CD4-positive, alpha-beta T cell treated with Interleukin-2 at 100 ng/mL for 4 hours (primary cell): ENCODE measurements at regions not wholly inside any gene's neighbourhood (a gene's known extent, or its start where the extent isn't known, plus 50 kb on each side); places are given as distances from the start of the nearest gene placed in this dataset.

Experiments used
- DNase-seq: peaks from one replicate; pipeline ENCODE4 v3.0.0-alpha.2; 2020; ENCODE audit warnings: low spot score

DNA sequence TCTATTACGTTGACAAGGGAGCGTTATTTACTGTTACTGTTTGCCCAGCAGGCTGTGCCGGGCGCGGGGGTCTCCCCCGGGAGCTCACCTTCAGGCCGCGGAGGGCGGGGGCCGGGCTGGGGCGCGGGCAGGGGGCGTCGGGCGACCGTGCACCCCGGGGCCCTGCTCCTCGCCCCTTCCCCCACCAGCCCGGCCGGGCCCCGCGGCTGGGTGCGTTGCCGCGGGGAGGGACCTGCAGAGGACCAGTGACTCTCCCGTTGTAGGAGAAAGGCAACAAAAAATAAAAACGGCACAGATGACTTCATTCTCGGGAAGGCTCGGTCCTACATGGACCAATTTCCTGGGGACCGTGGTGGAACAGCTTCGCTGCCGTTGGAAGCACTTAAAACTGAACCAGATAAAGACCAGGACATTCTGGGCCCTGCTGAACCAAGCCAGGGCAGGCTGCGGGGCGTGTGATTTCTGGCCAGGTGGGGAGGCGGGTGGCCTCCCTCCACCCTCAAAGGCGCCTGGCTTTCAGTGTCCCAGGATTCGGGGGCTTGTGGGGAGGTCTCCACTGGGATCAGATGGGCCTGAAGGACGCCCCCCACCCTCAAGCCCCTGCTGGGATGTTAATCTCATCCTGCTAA lies 57.4 kb downstream of the IGLL1 start:
- no peak for DNase-seq

DNA sequence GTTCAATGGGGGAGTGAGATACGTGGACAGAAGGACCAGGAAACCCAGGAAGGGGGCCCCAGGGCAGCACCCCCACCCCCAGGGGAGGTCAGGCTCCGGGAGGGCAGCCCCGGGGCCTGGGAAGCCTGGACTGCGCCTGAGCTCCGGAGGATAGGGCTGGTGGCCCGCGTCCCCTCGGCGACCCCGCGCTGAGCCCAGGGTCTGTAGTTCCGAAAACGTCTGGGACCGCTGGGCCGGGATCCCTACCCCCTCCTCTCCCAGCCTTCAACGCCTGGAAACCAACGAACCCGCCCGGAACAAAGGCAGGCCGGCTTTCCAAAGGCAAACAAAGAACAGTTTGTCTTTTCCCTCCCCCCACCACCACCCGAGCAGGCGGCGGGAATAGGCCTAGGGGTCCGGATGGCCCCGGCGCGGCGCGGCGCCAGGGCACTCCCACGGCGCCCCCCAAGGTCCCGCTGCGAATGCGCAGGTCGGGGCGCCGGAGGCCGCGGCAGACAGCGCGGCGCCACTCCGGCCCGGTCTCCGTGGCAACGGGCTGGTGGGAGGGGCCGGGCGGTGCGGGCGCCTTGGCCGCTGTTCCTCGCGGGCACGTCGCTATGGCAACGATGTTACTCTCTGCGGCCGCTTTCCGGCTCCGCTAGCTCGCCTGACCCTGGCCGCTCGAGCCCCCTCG lies 58.5 kb downstream of the IGLL1 start:
- peak; percentile 70 for DNase-seq

DNA sequence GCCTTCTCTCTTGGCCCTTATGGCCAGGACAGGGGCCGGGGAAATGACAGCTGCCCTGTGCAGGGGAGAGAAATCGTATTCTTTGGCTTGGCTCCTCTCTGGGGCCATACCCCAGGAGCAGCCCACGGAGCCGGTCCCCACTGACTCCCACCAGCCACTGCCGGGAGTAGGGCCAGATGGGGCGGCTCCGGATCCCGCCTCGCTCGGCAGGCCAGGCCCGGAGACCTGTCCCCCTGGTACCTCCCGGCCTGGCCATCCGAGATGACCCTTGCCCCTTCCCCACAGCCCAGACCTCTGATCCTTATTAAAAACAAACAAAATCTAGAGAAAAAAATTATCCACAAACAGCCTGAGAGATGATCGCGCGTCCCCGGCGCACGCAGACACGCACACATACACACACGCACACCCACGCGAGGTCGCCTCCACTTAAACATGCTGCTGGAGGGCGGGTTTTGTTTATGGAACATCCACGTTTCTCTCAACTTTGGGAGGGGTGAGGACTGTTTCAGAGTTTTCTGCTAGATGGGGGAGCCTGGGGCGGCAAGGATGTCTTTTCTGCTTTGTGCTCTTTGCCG lies 59.1 kb downstream of the IGLL1 start:
- DNase-seq: no peak

DNA sequence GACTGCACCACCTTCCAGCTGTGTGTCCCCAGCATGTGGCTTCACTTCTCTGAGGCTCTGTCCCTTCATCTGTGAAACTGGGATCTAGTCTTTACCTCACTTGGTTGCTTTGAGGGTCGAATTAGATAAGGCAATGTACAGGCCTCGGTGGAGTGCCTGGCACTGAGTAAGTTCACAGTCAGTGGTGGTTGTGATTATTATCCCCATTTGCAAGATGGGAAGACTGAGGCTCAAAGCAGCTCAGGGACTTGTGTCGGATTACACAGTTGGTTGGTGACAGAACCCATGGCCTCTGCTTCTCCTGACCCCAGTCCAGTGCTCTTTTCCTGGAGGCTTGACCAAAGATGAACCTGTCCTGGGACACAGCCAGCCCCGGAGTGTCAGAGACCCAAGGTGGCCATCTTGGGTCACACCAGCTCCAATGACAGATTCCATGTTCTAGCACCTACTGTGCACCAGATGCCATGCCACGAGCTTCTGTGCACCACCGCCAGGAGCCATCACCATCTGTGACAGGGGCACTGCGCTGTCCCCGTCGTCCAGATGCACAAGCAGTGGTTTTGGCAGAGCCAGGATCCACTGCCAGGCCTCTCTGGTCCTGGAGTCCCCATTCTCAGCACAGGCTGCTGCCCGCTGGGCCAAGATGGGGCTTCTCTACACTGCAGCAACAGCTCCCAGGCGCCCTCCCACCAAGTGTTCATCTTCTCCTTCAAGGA lies 60.5 kb downstream of the IGLL1 start:
- DNase-seq: no peak

DNA sequence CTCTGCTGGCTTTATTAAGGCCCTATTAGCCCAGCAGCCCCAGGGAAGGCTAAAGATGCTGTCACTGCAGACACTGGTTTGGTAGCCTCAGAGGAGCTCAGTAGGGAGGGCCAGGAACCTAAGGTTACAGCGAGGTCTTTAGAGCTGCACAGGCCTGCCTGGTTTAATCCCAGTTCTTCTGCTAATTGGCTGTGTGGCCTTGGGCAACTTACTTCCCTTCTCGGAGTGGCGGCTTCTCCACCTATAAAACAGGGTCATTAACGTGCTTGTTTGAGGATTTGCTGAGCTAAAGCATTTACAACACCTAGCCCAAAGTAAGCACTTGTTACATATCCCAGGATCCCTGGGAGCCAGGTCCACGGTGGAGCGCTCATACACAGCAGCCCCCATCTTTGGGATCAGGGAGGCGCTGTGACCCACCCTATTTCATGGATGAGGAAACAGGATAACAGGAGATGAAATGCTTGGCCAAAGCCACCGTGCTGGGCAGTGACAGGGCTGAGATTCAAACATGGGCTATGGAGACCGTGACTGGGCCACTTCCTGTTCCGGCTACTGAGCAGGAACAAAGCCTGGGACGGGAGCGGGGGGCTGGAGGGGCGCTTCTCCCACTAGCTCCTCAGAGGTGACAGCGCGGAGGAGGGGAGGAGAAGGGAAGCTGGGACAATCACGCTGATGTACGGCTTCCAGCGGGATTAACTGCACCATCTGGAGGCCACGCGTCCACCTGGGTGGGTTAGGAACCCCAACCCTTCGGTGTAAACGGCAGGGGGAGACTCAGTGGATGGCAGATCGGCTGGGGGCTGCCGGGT lies 61.5 kb downstream of the IGLL1 start:
- no peak for DNase-seq

DNA sequence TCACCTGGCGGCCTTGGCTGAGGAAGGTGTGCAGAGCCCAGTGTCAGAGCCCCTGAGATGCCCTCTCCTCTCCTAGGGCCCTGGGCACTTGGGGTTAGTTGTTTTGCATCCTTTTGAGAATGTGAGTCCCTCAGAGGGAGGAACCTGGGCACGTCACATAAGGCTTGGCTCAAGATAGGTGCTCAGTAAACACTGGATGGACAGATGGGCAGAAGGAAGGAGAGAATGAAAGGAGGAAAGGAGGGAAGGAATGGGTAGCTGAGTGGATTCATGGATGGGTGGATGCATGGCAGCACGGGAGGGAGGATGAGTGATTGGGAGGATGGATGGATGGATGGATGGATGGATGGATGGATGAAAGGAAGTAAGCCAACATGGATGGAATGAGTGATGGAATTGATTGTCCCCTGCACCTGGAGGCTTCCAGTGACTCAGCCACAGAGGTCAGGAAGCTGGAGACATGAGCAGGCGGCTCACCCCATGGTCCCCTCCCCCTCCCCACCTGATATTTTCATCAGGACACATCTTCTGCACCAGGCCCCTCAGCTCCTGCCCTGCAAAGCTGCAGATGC lies 62.2 kb downstream of the IGLL1 start:
- no peak for DNase-seq

DNA sequence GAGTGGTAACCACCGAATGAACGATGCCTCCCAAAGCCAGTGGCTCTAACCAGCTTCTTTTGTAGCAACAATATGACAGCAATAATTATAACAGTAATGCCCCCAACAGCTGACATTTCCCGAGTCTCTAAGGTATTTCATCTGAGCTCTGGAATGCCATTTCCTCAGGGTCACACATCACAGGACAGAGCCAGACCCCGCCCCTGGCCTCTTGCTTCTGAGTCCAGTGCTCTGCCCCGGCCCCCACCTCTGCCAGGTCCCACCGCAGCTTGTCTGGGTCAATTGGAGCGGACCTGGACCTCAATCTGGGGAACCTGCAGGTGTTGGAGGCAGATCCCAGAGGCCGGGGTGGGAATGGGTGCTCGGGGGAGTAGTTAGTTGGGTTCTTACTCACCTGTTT lies 63.8 kb downstream of the IGLL1 start:
- DNase-seq: no peak

DNA sequence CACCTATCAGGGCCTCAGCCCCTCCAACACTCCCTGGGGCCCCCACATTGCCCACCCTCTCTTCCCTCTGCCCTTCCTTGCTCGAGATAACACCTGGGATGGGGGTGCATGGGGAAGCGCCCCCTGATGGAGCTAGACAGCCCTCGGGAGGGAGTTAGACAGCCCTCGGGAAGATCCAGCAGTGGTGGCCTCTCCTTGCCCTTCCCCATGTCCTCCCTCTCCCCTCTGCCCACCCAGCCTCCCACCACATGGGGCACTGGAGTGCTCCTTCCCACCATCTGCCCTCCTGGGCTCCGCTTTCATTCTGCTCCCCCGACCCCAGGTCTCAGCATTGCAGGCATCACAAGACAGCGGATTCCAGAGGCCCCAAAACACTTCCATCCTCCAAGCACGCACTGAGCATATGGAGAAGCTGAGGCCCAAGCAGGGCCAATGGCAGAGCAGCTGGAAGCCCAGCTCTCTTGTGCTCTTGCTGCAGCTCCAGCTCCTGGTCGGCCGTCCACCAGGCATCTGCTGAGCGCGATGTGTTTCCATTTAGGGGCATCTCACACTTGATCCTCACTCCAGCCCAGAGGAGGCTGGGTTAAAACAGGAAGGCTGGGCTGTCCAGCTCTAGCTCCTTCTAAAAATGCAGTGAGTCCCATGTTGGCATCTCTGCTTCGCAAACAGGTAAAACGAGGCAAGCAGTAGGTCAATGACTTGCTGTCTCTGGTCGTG lies 65.6 kb downstream of the IGLL1 start:
- DNase-seq: no peak

DNA sequence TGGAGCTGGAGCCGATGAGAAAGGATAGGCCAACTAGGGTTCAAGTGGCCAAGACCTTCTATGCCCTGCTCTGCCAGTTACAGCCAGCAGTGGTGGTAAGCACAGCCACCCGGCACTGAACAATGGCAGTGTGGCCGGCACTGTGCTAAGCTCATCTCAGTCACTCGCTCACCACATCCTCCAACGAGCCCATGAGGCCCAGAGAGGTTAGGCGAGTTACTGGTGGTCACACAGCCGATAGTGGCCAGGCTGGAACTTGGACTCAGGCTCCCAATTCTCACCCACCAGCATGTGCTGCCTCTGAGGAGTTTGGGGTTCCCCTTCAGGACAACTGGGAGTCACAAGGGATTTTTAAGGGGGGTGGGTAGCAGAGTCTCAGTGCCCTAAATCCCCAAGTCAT lies 66.4 kb downstream of the IGLL1 start:
- no peak for DNase-seq

DNA sequence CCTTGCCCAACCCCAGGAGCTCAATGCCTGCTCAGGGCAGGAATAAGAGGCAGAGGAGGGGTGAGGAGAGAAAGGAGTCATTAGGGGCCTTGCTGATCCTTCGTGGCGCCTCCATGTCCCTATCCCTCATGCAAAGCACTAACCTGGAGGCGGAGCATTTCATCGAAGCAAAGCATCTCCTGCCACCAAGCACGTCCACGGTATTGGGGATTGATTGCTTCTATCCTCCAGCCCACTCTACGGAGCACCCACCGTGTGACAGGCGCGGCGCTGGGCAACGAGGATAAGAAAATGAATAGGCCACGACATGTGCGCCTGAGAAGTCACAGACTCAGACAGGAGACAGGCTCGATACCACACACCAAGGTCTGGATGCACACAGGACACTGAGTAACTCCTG lies 67.0 kb downstream of the IGLL1 start:
- DNase-seq: no peak

DNA sequence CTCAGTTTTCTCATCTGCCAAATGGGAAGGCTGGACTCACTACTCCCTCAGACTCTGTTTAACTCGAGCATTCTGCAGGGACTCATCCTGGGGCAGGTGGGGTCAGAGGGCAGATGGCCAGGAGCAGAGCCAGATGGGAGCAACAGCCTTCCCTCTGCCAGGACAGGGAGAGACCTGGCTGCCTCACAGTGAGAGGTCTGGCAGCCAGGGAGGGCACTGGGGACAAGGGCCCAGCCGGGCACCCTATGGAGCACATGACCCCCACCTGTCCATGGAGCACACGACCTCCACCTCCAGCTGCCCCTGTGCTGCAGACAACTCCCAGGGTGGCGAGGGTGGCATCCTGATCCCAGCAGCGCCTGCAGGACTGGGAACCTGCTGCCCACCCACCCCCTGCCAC lies 67.4 kb downstream of the IGLL1 start:
- no peak for DNase-seq

DNA sequence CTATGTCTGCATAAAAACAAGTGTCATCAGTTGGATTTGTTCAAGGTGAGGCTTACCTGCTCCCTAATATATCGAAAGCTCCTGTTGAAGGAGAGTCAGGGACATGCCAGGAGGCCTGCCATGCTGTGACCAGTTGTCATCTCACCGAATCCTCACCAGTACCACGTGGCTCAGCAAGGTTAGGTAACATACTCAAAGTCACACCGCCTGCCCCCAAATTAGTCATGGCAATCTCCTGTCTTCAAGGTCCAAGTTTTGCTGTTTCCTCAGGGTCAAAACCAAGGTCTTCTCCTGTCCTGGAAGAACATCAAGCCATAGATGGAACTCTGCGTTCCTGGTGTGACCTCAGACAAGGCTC lies 67.8 kb downstream of the IGLL1 start:
- no peak for DNase-seq

DNA sequence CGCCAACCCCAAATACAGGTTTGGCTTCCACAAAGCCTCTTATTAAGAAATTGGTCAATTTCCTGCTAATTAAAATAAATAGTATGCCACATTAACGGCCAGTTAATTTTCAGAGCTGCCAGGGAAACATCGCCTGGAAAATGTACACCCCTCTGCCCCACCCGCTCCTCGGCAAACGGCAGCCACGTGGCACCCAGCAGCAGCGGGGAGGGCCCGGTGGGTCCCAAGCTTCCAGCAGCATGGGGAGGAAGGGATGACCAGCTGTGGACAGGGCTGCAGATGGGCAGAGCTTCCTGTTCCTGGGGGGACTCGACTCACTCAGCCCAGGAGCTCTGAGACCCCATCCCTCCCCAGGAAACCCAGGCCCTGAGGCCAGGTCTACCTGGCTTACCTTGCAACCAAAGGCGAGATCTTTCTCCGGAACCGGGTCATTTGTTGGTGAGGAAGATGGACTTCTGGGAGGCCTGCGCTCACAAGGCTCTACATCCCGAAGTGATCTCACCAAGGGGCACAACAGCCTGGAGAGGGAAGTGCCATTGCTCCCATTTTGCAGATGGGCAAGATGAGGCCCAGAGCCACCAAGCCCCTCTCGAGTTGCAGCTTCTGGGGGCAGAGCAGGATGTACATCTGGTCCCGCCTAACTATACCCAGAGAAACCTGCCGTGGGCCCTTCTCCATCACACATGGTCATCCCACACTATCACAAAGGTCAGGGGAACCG lies 68.3 kb downstream of the IGLL1 start:
- no peak for DNase-seq

DNA sequence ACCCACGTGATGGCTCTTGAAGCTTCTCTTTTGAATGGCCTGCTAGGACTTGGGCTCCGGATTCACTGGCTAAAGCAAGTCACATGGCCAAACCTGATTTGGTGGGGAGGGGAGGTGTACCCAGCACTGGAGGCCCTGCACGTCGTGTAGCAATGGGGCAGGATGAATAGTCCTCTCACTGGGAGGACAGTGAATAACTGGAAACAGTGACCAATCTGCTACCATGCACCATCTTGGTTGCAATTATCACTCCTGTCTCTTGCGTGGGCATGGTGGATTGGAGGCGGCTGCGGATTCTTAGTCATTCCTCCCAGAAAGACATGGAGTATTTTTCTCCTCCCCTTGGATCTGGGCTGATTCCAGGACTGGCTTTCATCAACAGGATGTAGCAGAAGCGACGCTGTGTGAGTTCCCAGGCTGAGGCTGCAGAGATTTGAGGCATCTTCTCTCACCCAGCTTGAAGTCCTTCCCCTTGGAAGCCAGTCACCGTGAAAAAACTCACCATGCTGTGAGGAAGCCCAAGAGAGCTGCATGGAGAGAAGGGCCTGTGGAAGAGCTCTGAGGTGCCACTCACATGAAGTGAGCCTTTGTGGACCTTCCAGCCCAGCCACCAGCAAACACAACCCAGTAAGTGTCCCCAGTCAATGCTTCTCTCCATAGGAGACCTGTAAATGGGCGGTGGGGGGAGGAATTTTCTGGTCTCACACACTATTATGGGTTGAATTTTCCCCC lies 70.4 kb downstream of the IGLL1 start:
- no peak for DNase-seq

DNA sequence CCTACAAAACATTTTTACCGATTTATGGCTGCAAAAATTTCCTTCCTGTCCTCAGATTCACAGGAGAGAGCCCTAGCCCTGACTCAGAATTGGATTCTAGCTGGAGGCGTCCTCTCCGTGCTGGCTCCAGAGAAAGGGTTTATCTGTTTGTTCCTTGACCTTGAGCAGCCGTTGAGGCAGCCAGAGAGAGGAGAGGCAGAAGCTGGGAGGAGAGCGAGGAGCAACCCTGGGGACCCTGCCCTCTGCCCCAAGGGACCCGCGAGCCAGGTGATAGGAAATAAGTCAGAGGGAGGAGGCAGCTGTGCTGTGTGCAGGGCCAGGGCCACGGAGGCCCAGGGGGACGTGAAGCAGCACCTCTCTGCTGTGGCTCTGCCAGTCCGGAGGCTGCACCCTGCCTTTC lies 75.6 kb downstream of the IGLL1 start:
- DNase-seq: no peak

DNA sequence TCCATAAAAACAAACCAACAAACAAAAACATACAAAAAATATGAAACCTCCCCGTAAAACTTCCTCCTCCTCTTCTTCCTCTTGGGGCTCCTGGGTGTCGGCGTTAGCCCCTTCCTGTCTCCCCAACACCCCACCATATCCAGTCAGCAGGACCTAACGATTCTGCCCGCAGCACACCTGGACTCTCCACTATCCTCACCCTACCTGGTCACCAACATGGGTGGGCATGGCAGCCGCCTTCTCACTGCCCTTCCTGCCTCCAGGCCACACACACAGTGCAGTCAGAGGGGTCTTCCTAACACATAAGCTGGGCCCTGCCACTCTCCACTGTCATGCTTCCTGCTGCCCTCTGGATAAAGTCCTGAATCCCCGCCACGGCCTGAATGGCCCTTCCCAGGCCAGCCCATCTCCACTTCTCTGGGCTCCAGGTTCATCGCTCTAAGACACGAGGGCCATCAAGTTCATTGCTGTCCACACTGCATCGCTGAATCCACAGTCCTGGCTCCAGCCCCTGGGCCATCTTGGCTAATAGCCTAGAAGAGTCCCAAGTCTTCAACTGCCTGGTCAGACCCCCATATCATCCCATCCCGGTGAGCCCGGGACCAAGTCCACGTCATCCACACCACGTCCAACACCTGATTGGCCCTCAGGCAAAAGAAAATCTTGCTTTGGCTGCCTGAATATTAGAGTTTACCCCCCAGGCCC lies 76.2 kb downstream of the IGLL1 start:
- no peak for DNase-seq

DNA sequence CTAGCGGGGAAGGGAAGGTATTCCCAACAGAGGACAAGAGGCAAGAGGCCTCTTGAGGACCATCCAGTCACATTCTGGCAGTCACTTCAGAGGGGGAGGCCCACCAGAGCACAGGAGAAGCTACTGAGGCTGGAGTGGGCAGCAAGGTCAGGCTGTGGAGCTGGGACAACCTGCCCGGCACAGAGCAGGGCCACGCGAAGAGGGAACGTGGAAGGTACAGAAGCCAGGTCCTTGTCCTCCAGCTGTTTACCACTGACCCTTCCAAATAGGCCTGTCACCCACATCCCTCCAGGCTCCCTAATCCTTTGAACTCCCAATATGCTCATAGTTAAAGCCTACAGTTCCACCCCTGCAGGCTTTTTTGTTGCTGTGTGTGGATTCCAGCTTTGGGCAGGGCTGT lies 76.9 kb downstream of the IGLL1 start:
- DNase-seq: no peak

DNA sequence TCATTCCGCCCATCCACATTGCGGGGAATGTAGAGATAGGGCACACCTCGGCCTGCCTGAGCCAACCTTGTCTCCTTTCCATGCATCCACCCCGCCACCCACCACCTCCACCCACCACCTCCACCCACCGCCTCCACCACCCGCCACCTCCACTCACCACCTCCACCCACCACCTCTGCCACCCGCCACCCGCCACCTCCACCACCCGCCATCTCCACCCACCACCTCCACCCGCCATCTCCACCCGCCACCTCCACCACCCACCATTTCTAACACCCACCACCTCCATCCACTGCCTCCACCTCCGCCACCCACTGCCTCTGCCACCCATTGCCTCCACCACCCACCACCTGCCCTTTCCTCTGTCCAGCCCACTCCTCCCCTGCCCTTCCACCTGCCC lies 78.4 kb downstream of the IGLL1 start:
- DNase-seq: no peak

DNA sequence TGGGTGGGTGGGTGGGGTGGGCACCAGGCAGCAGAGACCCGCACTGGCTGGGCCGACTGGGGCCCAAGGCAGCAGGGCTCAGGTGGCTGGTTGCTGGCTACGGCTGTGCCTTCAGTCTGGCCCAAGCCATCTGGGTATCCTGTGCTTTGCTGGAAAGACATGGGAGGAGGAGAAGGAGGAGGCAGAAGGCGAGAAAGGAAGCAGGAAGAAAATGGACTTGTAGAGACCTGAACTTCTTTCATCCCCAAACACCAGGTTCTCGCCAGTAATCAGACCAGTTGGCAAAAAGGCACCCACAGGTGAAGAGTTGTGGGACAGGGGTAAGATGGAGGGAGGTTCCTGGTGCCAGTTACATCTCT lies 78.8 kb downstream of the IGLL1 start:
- DNase-seq: no peak
